Activated naive CD4-positive, alpha-beta T cell treated with anti-CD3 and anti-CD28 coated beads, Interleukin-2, amount 10 ng/mL, durations not matched to agents 7 days and 5 days (primary cell): ENCODE measurements at regions not wholly inside any gene's neighbourhood (a gene's known extent, or its start where the extent isn't known, plus 50 kb on each side); places are given as distances from the start of the nearest gene placed in this dataset.
"Not testable (repeated sequence)": the region's sequence is repeated elsewhere in the genome, so short reads cannot be mapped to it uniquely, and the experiment has no call there.

ENCODE experiments used
- CTCF ChIA-PET: fragments of 350-600 bp; sonication (Branson Sonifier 250); formaldehyde crosslinking; loops from one replicate; lab custom pipeline; 2021; ENCODE audit warnings: antibody characterized with exemption; lab: Charles Lee
- DNase-seq: peaks from one replicate; pipeline ENCODE4 v3.0.0-alpha.2; 2020
- H3K27ac Mint-ChIP-seq: one replicate; pipeline ENCODE4 v1.8.0; 2021; ENCODE audit warnings: mild to moderate bottlenecking, moderate library complexity, mixed read lengths
- H3K27me3 Mint-ChIP-seq: one replicate; pipeline ENCODE4 v1.8.0; 2021; ENCODE audit warnings: mild to moderate bottlenecking, mixed read lengths
- H3K36me3 Mint-ChIP-seq: one replicate; pipeline ENCODE4 v1.8.0; 2021; ENCODE audit warnings: mixed read lengths
- H3K4me1 Mint-ChIP-seq: one replicate; pipeline ENCODE4 v1.8.0; 2021; ENCODE audit warnings: mixed read lengths
- H3K4me3 Mint-ChIP-seq: one replicate; pipeline ENCODE4 v1.8.0; 2021; ENCODE audit warnings: mild to moderate bottlenecking, moderate library complexity, mixed read lengths
- H3K9me3 Mint-ChIP-seq: one replicate; pipeline ENCODE4 v1.8.0; 2021; ENCODE audit warnings: mixed read lengths

DNA sequence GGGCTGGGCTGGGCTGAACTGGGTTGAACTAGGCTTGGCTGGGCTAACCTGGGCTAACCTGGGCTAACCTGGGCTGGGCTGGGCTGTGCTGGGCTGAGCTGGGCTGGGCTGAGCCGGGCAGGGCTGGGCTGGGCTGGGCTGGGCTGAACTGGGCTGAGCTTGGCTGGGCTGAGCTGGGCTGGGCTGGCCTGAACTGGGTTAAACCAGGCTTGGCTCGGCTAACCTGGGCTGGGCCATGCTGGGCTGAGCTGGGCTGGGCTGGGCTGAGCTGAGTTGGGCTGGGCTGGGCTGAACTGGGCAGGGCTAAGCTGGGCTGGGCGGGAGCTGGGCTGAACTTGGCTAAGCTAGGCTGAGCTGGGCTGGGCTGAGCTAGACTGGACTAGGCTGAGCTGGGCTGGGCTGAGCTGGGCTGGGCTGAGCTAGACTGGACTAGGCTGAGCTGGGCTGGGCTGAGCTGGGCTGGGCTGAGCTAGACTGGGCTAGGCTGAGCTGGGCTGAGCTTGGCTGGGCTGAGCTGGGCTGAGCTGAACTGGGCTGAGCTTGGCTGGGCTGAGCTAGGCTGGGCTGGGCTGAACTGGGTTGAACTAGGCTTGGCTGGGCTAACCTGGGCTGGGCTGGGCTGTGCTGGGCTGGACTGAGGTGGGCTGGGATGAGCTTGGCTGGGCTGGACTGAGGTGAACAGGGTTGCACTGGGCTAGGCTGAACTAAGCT is 49.9 kb upstream of the GPC1 start:
- DNase-seq, H3K4me3 Mint-ChIP-seq, H3K36me3 Mint-ChIP-seq, H3K27ac Mint-ChIP-seq, H3K4me1 Mint-ChIP-seq, H3K9me3 Mint-ChIP-seq, CTCF ChIA-PET: not testable (repeated sequence)
- peaks cover 17% of the 10 kb centered on the region for H3K27me3 Mint-ChIP-seq
